Neural cell (in vitro differentiated cells): ENCODE measurements at regions not wholly inside any gene's neighbourhood (a gene's known extent, or its start where the extent isn't known, plus 50 kb on each side); places are given as distances from the start of the nearest gene placed in this dataset.

Source experiments
- H2AFZ ChIP-seq: fragments of 200-600, 300-800 bp; sonication (generic), shearing (Covaris generic); 2 replicates; pipeline ENCODE4 v1.6.0; 2014; ENCODE audit warnings: low read depth, mild to moderate bottlenecking, antibody characterized with exemption, low read length, moderate library complexity
- H3F3A ChIP-seq: fragments of 200-600 bp; shearing (Covaris generic); 2 replicates; pipeline ENCODE4 v1.6.1; 2016; ENCODE audit warnings: mild to moderate bottlenecking, moderate library complexity, mixed read lengths, antibody characterized with exemption, low read length; ENCODE audit not compliant: insufficient read depth, poor library complexity, severe bottlenecking
- H3K27ac ChIP-seq: fragments of 200-600, 300-800 bp; sonication (generic), shearing (Covaris generic); 2 replicates; pipeline ENCODE4 v1.5.1; 2014; ENCODE audit warnings: mild to moderate bottlenecking, low read length, moderate library complexity
- H3K27me3 ChIP-seq: fragments of 300-800, 200-600 bp; sonication (generic), shearing (Covaris generic); 2 replicates; pipeline ENCODE4 v1.6.0; 2014; ENCODE audit warnings: mild to moderate bottlenecking, low read depth, low read length, moderate library complexity; ENCODE audit not compliant: insufficient read depth
- H3K36me3 ChIP-seq: fragments of 300-800, 200-600 bp; sonication (generic), shearing (Covaris generic); 2 replicates; pipeline ENCODE4 v1.5.1; 2014; ENCODE audit warnings: mild to moderate bottlenecking, antibody characterized with exemption, low read length, moderate library complexity; ENCODE audit not compliant: insufficient read depth
- H3K4me2 ChIP-seq: fragments of 300-800, 200-600 bp; sonication (generic), shearing (Covaris generic); 2 replicates; pipeline ENCODE4 v1.6.0; 2014; ENCODE audit warnings: mild to moderate bottlenecking, low read length
- H3K4me3 ChIP-seq: fragments of 300-800, 200-600 bp; sonication (generic), shearing (Covaris generic); 2 replicates; pipeline ENCODE4 v1.5.1; 2014; ENCODE audit warnings: mild to moderate bottlenecking, low read length, moderate library complexity
- H3K79me2 ChIP-seq: fragments of 200-600 bp; shearing (Covaris generic); replicated peaks from 2 replicates; pipeline ENCODE4 v1.6.0; 2014; ENCODE audit warnings: mild to moderate bottlenecking, low read length, moderate library complexity; ENCODE audit not compliant: insufficient read depth
- H3K9ac ChIP-seq: fragments of 300-800, 200-600 bp; sonication (generic), shearing (Covaris generic); 2 replicates; pipeline ENCODE4 v1.6.1; 2016; ENCODE audit warnings: mild to moderate bottlenecking, low read length, mixed read lengths
- H3K9me2 ChIP-seq: fragments of 200-600 bp; shearing (Covaris generic); 2 replicates; pipeline ENCODE4 v1.6.1; 2016; ENCODE audit warnings: mild to moderate bottlenecking, low read length, mixed read lengths; ENCODE audit not compliant: insufficient read depth
- H3K9me3 ChIP-seq: fragments of 200-600, 300-800 bp; sonication (generic), shearing (Covaris generic); 2 replicates; pipeline ENCODE4 v1.6.1; 2016; ENCODE audit warnings: mild to moderate bottlenecking, mixed run types, low read length, moderate library complexity, mixed read lengths
- H4K20me1 ChIP-seq: fragments of 200-600 bp; shearing (Covaris generic); 2 replicates; pipeline ENCODE4 v1.6.1; 2016; ENCODE audit warnings: mild to moderate bottlenecking, mixed run types; ENCODE audit not compliant: insufficient read depth
- EP300 ChIP-seq: fragments of 450-650 bp; conservative IDR thresholded peaks from 2 replicates; pipeline ENCODE4 v1.6.1; 2014; ENCODE audit warnings: antibody characterized with exemption, mild to moderate bottlenecking, moderate library complexity; ENCODE audit not compliant: poor library complexity, severe bottlenecking
- EZH2 ChIP-seq: fragments of 200-600, 300-800 bp; shearing (Covaris generic), sonication (generic); IDR thresholded peaks from 2 replicates; pipeline ENCODE4 v1.6.1; 2014; ENCODE audit warnings: antibody characterized with exemption, low read length, borderline replicate concordance, mild to moderate bottlenecking; ENCODE audit not compliant: insufficient read depth, poor library complexity, severe bottlenecking
- MXI1 ChIP-seq: fragments of 450-650 bp; conservative IDR thresholded peaks from 2 replicates; pipeline ENCODE4 v1.6.1; 2014; ENCODE audit warnings: antibody characterized with exemption, mild to moderate bottlenecking; ENCODE audit not compliant: poor library complexity, severe bottlenecking
- POLR2AphosphoS5 ChIP-seq: IDR thresholded peaks from 2 replicates; pipeline ENCODE4 v1.6.1; 2012
- RAD21 ChIP-seq: fragments of 450-650 bp; conservative IDR thresholded peaks from 2 replicates; pipeline ENCODE4 v1.6.1; 2014; ENCODE audit warnings: antibody characterized with exemption, mild to moderate bottlenecking, moderate library complexity
- SMC3 ChIP-seq: fragments of 450-650 bp; conservative IDR thresholded peaks from 2 replicates; pipeline ENCODE4 v1.6.1; 2014; ENCODE audit warnings: antibody characterized with exemption, mild to moderate bottlenecking, moderate library complexity; ENCODE audit not compliant: poor library complexity
- TAF1 ChIP-seq: IDR thresholded peaks from 2 replicates; pipeline ENCODE4 v1.6.1; 2012; ENCODE audit warnings: low read depth
- TF ChIP-seq, protein P1 (sequence below): fragments of 450-650 bp; IDR thresholded peaks from 2 replicates; pipeline ENCODE4 v1.5.1; 2014; ENCODE audit warnings: antibody characterized with exemption, mild to moderate bottlenecking, moderate library complexity; ENCODE audit not compliant: poor library complexity, severe bottlenecking
- TF ChIP-seq, protein P2 (sequence below): IDR thresholded peaks from 2 replicates; pipeline ENCODE4 v1.6.1; 2012; ENCODE audit warnings: borderline replicate concordance

DNA sequence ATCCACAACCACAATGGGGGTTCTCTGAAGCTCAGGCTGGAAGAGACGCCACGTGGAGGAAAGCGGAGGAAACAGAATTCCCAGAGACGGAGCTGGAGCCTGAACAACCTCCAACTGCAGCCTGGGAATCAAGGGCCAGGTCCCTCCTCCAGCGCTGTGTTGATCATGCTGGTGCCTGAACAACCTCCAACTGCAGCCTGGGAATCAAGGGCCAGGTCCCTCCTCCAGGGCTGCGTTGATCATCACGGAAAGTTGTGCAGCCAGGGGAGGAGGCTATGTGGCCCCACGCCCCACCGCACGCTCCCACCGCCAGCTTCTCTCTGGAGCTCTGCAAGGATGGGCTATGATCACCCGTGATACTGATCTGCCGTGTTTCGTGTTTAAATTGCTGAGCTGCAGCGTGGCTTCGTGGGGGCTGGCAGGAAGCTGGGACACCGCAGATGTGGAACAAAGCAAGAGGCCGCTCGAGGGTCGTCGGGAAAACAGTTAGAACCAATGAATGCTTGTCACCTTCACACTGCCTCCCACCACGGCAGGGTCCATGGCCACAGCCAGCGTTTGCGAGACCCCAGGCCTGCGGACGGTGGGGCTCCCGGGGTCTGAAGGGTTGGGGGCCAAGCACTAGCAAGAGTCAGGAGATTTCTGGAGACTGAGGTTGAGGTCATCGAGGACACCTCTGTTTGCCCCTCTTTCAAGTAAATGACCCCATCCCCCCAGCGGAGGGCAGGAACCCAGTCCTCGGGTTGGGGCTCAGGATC lies 51.8 kb upstream of the FBRSL1 start:
- Histone ChIP-seq H3K36me3 (no peaks in the 10 kb centered on the region), H2AFZ (no peak overlapping the region), H3K4me2 (no peak overlapping the region), H3K27ac (no peak overlapping the region), H3F3A (no peaks in the 10 kb centered on the region), H3K4me3 (no peak overlapping the region), H3K27me3 (no peaks in the 10 kb centered on the region), H3K9ac (no peak overlapping the region), H3K79me2 (no peaks in the 10 kb centered on the region), H4K20me1 (no peaks in the 10 kb centered on the region), H3K9me2 (no peaks in the 10 kb centered on the region), H3K9me3 (no peaks in the 10 kb centered on the region)
- TF ChIP-seq SMC3 (no peak), TAF1 (no peak), EZH2 (no peak), EP300 (no peak), POLR2AphosphoS5 (no peak), RAD21 (no peak), MXI1 (no peak)
- TF ChIP-seq, protein P1, sequence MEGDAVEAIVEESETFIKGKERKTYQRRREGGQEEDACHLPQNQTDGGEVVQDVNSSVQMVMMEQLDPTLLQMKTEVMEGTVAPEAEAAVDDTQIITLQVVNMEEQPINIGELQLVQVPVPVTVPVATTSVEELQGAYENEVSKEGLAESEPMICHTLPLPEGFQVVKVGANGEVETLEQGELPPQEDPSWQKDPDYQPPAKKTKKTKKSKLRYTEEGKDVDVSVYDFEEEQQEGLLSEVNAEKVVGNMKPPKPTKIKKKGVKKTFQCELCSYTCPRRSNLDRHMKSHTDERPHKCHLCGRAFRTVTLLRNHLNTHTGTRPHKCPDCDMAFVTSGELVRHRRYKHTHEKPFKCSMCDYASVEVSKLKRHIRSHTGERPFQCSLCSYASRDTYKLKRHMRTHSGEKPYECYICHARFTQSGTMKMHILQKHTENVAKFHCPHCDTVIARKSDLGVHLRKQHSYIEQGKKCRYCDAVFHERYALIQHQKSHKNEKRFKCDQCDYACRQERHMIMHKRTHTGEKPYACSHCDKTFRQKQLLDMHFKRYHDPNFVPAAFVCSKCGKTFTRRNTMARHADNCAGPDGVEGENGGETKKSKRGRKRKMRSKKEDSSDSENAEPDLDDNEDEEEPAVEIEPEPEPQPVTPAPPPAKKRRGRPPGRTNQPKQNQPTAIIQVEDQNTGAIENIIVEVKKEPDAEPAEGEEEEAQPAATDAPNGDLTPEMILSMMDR = no peak
- TF ChIP-seq, protein P2, sequence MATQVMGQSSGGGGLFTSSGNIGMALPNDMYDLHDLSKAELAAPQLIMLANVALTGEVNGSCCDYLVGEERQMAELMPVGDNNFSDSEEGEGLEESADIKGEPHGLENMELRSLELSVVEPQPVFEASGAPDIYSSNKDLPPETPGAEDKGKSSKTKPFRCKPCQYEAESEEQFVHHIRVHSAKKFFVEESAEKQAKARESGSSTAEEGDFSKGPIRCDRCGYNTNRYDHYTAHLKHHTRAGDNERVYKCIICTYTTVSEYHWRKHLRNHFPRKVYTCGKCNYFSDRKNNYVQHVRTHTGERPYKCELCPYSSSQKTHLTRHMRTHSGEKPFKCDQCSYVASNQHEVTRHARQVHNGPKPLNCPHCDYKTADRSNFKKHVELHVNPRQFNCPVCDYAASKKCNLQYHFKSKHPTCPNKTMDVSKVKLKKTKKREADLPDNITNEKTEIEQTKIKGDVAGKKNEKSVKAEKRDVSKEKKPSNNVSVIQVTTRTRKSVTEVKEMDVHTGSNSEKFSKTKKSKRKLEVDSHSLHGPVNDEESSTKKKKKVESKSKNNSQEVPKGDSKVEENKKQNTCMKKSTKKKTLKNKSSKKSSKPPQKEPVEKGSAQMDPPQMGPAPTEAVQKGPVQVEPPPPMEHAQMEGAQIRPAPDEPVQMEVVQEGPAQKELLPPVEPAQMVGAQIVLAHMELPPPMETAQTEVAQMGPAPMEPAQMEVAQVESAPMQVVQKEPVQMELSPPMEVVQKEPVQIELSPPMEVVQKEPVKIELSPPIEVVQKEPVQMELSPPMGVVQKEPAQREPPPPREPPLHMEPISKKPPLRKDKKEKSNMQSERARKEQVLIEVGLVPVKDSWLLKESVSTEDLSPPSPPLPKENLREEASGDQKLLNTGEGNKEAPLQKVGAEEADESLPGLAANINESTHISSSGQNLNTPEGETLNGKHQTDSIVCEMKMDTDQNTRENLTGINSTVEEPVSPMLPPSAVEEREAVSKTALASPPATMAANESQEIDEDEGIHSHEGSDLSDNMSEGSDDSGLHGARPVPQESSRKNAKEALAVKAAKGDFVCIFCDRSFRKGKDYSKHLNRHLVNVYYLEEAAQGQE = no peak

DNA sequence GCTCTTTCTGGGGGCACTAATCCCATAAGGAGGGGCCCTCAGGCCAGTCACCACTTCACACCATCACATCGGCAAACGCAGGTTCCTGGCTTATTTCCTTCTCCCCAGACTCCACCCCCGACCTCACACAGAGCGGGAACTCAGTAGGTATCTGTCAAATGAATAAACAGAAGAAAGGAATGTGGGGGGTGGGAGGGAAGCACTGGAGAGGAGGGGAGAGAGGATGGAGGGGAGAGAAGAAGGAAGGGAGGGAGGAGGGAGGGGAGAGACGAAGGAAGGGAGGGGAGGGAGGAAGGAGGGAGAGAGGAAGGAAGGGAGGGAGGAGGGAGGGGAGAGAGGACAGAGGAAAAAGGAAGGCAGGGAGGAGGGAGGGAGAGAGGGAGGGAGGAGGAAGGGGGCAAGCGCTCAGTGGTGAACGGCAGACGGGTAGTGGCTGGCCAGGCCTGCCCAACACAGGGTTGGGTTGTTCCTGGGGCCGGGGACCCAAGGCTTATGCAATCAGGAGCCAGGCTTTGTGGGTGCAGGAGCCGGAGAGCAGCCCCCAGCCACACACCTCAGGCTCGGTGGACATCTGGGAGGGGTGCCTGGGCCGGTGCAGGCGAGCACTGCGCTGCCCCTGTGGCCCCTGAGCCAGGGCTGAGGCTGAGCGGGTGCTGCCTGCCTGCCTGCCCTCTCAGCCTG lies 52.6 kb upstream of the FBRSL1 start:
- Histone ChIP-seq H3K4me2 (no peak overlapping the region), H4K20me1 (no peaks in the 10 kb centered on the region), H3F3A (no peaks in the 10 kb centered on the region), H3K27ac (no peak overlapping the region), H3K9ac (no peak overlapping the region), H3K36me3 (no peaks in the 10 kb centered on the region), H3K4me3 (no peak overlapping the region), H3K79me2 (no peaks in the 10 kb centered on the region), H3K9me2 (no peaks in the 10 kb centered on the region), H2AFZ (no peak overlapping the region), H3K9me3 (no peaks in the 10 kb centered on the region), H3K27me3 (no peaks in the 10 kb centered on the region)
- TF ChIP-seq EP300 (no peak), SMC3 (no peak), POLR2AphosphoS5 (no peak), MXI1 (no peak), RAD21 (no peak), TAF1 (no peak), EZH2 (no peak)
- TF ChIP-seq, protein P2 = no peak
- TF ChIP-seq, protein P1 = no peak
